ENCODE measurements at regions not wholly inside any gene's neighbourhood (a gene's known extent, or its start where the extent isn't known, plus 50 kb on each side); places are given as distances from the start of the nearest gene placed in this dataset.

DNA sequence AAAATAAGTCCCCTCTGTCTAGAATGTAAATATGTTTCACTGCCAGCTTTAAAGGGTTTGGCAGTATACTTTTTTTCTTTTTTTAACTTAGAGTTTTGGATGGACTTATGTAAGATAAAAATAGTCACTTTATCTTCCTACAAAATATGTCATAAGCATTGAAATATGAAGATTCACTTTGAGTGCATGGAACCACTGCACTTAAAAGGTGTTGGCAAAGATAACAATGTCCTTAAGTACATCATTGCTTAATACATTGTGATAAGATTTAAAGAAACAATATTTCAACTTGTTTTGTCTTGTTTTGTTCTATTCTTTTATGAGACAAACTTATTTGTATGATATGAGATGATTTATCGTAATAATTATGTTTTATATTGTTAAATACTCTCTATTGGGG, 66.3 kb upstream of the NAALADL2 start:
- no peaks in the 10 kb centered on the region for H3K4me1 Mint-ChIP-seq (ENCODE audit: low read depth, unreplicated experiment)
- H3K27me3 Mint-ChIP-seq (ENCODE audit: unreplicated experiment), result no peaks in the 10 kb centered on the region
- H3K36me3 Mint-ChIP-seq (ENCODE audit: insufficient read depth, unreplicated experiment), result no peaks in the 10 kb centered on the region
- DNase-seq, result no peak
- H3K27ac Mint-ChIP-seq (ENCODE audit: unreplicated experiment), result no peak overlapping the region
- no peak overlapping the region for H3K4me3 Mint-ChIP-seq (ENCODE audit: low read depth, unreplicated experiment)
- TF ChIP-seq, protein P1, sequence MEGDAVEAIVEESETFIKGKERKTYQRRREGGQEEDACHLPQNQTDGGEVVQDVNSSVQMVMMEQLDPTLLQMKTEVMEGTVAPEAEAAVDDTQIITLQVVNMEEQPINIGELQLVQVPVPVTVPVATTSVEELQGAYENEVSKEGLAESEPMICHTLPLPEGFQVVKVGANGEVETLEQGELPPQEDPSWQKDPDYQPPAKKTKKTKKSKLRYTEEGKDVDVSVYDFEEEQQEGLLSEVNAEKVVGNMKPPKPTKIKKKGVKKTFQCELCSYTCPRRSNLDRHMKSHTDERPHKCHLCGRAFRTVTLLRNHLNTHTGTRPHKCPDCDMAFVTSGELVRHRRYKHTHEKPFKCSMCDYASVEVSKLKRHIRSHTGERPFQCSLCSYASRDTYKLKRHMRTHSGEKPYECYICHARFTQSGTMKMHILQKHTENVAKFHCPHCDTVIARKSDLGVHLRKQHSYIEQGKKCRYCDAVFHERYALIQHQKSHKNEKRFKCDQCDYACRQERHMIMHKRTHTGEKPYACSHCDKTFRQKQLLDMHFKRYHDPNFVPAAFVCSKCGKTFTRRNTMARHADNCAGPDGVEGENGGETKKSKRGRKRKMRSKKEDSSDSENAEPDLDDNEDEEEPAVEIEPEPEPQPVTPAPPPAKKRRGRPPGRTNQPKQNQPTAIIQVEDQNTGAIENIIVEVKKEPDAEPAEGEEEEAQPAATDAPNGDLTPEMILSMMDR (IDR thresholded peaks at IDR 0.05; ENCODE audit: unreplicated experiment), result no peak
- CTCF ChIA-PET, result no interaction called here
- BruUV-seq (replicated peaks), result no TSS peak
- no peaks in the 10 kb centered on the region for H3K9me3 Mint-ChIP-seq (ENCODE audit: low read depth, unreplicated experiment)
- intact Hi-C loops (cut with micrococcal nuclease; ENCODE audit: unreplicated experiment), result no loop called here

Data from Calu3 (cell line).